Retinal pigment epithelial cell (primary cell): ENCODE measurements at regions not wholly inside any gene's neighbourhood (a gene's known extent, or its start where the extent isn't known, plus 50 kb on each side); places are given as distances from the start of the nearest gene placed in this dataset.
"Not testable (repeated sequence)": the region's sequence is repeated elsewhere in the genome, so short reads cannot be mapped to it uniquely, and the experiment has no call there.

Source experiments
- DNase-seq: peaks from one replicate; pipeline ENCODE4 v3.0.0-alpha.2; 2010; ENCODE audit warnings: low read depth
- H3K4me3 ChIP-seq: 2 replicates; pipeline ENCODE4 v1.5.1; 2011; ENCODE audit warnings: mild to moderate bottlenecking, low read length, control low read depth, moderate library complexity
- CTCF ChIP-seq: conservative IDR thresholded peaks from 2 replicates; pipeline ENCODE4 v1.5.1; 2011; ENCODE audit warnings: low read depth, low read length, control low read depth, inconsistent platforms

GRCh38 chr6:94713446-94713845 lies 863.9 kb upstream of the MANEA start:
- no peak for TF ChIP-seq CTCF
- no peak overlapping the region for H3K4me3 ChIP-seq
- peak; percentile 3 for DNase-seq

GRCh38 chr6:94698773-94699172 lies 878.6 kb upstream of the MANEA start:
- no peak overlapping the region for H3K4me3 ChIP-seq
- DNase-seq = no peak
- no peak for TF ChIP-seq CTCF

- DNase-seq, H3K4me3 ChIP-seq: not testable (repeated sequence)
Measured at GRCh38 chr6:94687255-94687654, 890.1 kb upstream of the MANEA start.

- TF ChIP-seq CTCF = no peak
- H3K4me3 ChIP-seq = no peak overlapping the region
- DNase-seq = no peak
Measured at GRCh38 chr6:94683409-94683808, 893.9 kb upstream of the MANEA start.

- peak; percentile 8 for DNase-seq
Measured at GRCh38 chr6:94680669-94681212, 896.6 kb upstream of the MANEA start.

GRCh38 chr6:94673251-94673650 lies 904.1 kb upstream of the MANEA start:
- TF ChIP-seq CTCF = no peak
- no peak overlapping the region for H3K4me3 ChIP-seq
- no peak for DNase-seq

More at GRCh38 chr6:94680669-94681212, 896.6 kb upstream of the MANEA start:
- no peak for TF ChIP-seq CTCF
- no peak overlapping the region for H3K4me3 ChIP-seq

- no peak for DNase-seq
- no peak overlapping the region for H3K4me3 ChIP-seq
- no peak for TF ChIP-seq CTCF
Measured at GRCh38 chr6:94670017-94670416, 907.3 kb upstream of the MANEA start.

- no peak for DNase-seq
- TF ChIP-seq CTCF = no peak
Measured at GRCh38 chr6:94668876-94669275, 908.5 kb upstream of the MANEA start.

More at GRCh38 chr6:94668876-94669275, 908.5 kb upstream of the MANEA start:
- H3K4me3 ChIP-seq = no peak overlapping the region
